Karpas-422 (cell line): ENCODE measurements at regions not wholly inside any gene's neighbourhood (a gene's known extent, or its start where the extent isn't known, plus 50 kb on each side); places are given as distances from the start of the nearest gene placed in this dataset.

Experiments used
- DNase-seq: peaks from one replicate; pipeline ENCODE4 v3.0.0-alpha.2; 2015
- H2AFZ ChIP-seq: fragments of 200-600 bp; sonication (generic); 2 replicates; pipeline ENCODE4 v1.6.1; 2014; ENCODE audit warnings: antibody characterized with exemption, low read length, mixed read lengths
- H3K27ac ChIP-seq: fragments of 200-600 bp; sonication (generic); 2 replicates; pipeline ENCODE4 v1.5.1; 2014; ENCODE audit warnings: mild to moderate bottlenecking, low read length, moderate library complexity
- H3K27me3 ChIP-seq: fragments of 200-600 bp; sonication (generic); 2 replicates; pipeline ENCODE4 v1.6.1; 2014; ENCODE audit warnings: low read length, mixed read lengths
- H3K36me3 ChIP-seq: fragments of 200-600 bp; sonication (generic); 2 replicates; pipeline ENCODE4 v1.6.1; 2014; ENCODE audit warnings: low read length, mixed read lengths; ENCODE audit not compliant: insufficient read depth
- H3K4me1 ChIP-seq: fragments of 200-600 bp; sonication (generic); 2 replicates; pipeline ENCODE4 v1.6.1; 2014; ENCODE audit warnings: mild to moderate bottlenecking, low read length, mixed read lengths
- H3K4me2 ChIP-seq: fragments of 200-600 bp; sonication (generic); 2 replicates; pipeline ENCODE4 v1.6.1; 2014; ENCODE audit warnings: low read length, low read depth, mild to moderate bottlenecking; ENCODE audit not compliant: poor library complexity, severe bottlenecking
- H3K4me3 ChIP-seq: fragments of 200-600 bp; sonication (generic); 2 replicates; pipeline ENCODE4 v1.5.1; 2014; ENCODE audit warnings: mild to moderate bottlenecking, antibody characterized with exemption, low read length, mixed read lengths
- H3K79me2 ChIP-seq: fragments of 200-600 bp; sonication (generic); 2 replicates; pipeline ENCODE4 v1.6.1; 2014; ENCODE audit warnings: mild to moderate bottlenecking, low read length, mixed read lengths
- H3K9ac ChIP-seq: fragments of 200-600 bp; sonication (generic); 2 replicates; pipeline ENCODE4 v1.6.0; 2014; ENCODE audit warnings: low read length
- H3K9me2 ChIP-seq: fragments of 200-600 bp; sonication (generic), shearing (Covaris generic); replicated peaks from 2 replicates; pipeline ENCODE4 v1.6.0; 2014; ENCODE audit warnings: mild to moderate bottlenecking, low read length, moderate library complexity; ENCODE audit not compliant: insufficient read depth
- H3K9me3 ChIP-seq: fragments of 300-700, 200-600 bp; sonication (generic); 2 replicates; pipeline ENCODE4 v1.6.1; 2014; ENCODE audit warnings: low read length, mixed read lengths
- H4K20me1 ChIP-seq: fragments of 200-600 bp; sonication (generic); 2 replicates; pipeline ENCODE4 v1.6.1; 2014; ENCODE audit warnings: mild to moderate bottlenecking, antibody characterized with exemption, low read length, low read depth; ENCODE audit not compliant: insufficient read depth

DNA sequence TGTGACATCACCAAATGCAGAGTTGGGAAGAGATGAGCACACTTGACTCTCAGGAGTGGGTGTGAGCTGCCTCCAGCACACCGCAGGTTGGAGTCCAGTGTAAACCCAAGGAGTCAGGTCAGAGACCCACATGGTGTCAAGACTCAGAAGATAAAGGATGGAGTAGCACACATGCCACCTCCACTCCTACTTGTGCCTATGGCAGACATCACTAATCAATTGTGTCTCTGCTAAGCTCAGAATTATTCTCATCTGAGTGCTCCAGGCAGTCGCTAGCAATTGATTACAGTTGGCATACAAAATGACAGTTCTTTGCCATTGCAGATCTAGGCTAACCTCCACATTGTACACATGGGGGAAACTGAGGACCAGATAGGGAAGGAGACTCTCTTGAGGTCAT, 187.1 kb downstream of the RPS24 start:
- H3K9ac ChIP-seq = no peak overlapping the region
- H3K4me1 ChIP-seq = peaks cover 2% of the 10 kb centered on the region
- H3K9me2 ChIP-seq = no peaks in the 10 kb centered on the region
- H3K9me3 ChIP-seq = no peaks in the 10 kb centered on the region
- DNase-seq = no peak
- no peak overlapping the region for H3K4me3 ChIP-seq
- no peaks in the 10 kb centered on the region for H3K27me3 ChIP-seq
- no peaks in the 10 kb centered on the region for H3K36me3 ChIP-seq
- no peak overlapping the region for H2AFZ ChIP-seq
- no peaks in the 10 kb centered on the region for H4K20me1 ChIP-seq
- H3K27ac ChIP-seq = no peak overlapping the region
- H3K4me2 ChIP-seq = no peak overlapping the region
- H3K79me2 ChIP-seq = no peaks in the 10 kb centered on the region

DNA sequence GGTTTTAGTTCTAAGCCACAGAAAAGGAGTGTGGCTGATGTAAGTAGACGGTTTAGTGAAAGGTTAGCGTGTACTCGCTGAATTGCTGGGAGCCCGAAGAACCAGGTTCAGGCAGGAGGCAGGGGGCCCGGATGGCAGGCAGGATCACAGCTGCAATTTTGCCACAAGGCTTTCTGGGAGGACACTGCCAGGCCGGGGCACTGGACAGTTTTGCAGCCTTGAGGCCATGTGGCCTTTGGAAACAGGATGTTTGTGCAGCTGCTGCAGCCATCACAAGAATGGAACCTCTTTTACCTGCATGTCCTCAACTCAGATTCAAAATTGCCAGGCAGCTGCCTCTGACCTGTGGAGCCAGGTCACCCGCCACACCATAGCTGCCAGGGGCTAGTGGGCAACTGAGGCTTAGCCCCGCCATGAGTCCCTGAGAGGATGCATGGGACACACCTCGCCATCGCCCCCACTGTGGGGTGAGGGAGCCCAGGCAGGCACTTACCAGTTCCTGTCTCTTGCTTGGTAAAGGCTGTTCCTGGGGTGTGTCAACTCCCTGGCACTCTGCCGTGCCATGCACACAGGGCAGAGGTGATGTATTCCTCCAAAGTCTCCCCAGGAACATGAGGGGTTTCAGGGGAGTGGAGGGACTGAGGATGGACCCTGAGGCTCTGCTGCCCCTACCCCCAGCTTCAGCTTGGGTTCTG, 188.6 kb downstream of the RPS24 start:
- H3K4me2 ChIP-seq = no peak overlapping the region
- H3K27me3 ChIP-seq = no peaks in the 10 kb centered on the region
- no peak overlapping the region for H3K9ac ChIP-seq
- no peaks in the 10 kb centered on the region for H3K79me2 ChIP-seq
- no peak overlapping the region for H3K4me3 ChIP-seq
- no peak overlapping the region for H2AFZ ChIP-seq
- no peaks in the 10 kb centered on the region for H4K20me1 ChIP-seq
- H3K4me1 ChIP-seq = no peaks in the 10 kb centered on the region
- H3K9me2 ChIP-seq = no peaks in the 10 kb centered on the region
- no peak for DNase-seq
- H3K27ac ChIP-seq = no peak overlapping the region
- H3K36me3 ChIP-seq = no peaks in the 10 kb centered on the region
- no peaks in the 10 kb centered on the region for H3K9me3 ChIP-seq

DNA sequence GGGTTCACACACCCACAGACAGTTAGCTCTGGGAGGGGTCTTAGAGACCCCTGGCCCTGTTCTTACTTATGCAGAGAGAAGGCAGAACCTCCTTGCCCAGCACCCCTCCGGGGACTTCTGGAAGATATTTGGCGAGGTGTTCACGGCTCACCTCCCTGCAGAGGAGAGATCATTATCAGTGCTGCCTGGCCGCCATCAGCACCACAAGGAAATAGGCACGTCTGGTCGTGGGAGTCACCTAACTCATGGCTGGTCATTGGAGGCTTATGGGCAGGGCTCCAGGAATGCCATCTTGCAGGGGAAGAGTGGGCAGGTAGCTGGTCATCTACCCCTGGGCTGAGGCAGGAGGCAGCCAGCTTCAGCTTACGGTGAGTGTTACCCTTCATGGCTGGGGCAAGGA, 189.4 kb downstream of the RPS24 start:
- H3K27ac ChIP-seq = no peak overlapping the region
- H3K36me3 ChIP-seq = no peaks in the 10 kb centered on the region
- H3K79me2 ChIP-seq = no peaks in the 10 kb centered on the region
- no peaks in the 10 kb centered on the region for H4K20me1 ChIP-seq
- H3K27me3 ChIP-seq = no peaks in the 10 kb centered on the region
- H3K9me2 ChIP-seq = no peaks in the 10 kb centered on the region
- no peaks in the 10 kb centered on the region for H3K4me1 ChIP-seq
- H2AFZ ChIP-seq = no peak overlapping the region
- H3K9ac ChIP-seq = no peak overlapping the region
- no peak for DNase-seq
- no peak overlapping the region for H3K4me2 ChIP-seq
- no peak overlapping the region for H3K4me3 ChIP-seq
- no peaks in the 10 kb centered on the region for H3K9me3 ChIP-seq

DNA sequence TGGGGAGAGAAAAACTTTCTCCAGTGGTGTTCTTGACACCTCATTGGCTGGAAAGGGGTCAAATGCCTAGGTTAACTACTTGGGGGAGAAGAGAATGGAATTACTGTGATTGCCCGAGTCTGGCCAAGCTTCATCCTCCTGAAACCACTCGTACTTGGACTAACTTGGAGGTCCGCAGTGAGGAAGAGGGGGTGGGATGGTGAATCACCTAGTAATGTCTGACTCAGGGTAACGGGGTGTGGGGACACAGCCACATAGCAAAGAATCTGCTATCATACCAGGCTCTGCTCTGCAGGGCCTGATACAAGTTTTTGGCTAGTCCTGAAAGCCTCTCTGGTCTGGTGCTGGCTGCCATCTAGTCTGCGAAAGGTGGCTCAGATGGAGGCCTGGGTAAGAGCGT, 190.9 kb downstream of the RPS24 start:
- Histone ChIP-seq H4K20me1 (no peaks in the 10 kb centered on the region), H3K4me3 (no peak overlapping the region), H3K79me2 (no peaks in the 10 kb centered on the region), H2AFZ (no peak overlapping the region), H3K9ac (no peak overlapping the region), H3K36me3 (no peaks in the 10 kb centered on the region), H3K27me3 (no peaks in the 10 kb centered on the region), H3K4me2 (no peak overlapping the region), H3K27ac (no peak overlapping the region), H3K4me1 (no peaks in the 10 kb centered on the region), H3K9me2 (no peaks in the 10 kb centered on the region), H3K9me3 (no peaks in the 10 kb centered on the region)
- no peak for DNase-seq

- no peaks in the 10 kb centered on the region for H3K9me3 ChIP-seq
- H3K9ac ChIP-seq = no peak overlapping the region
- no peaks in the 10 kb centered on the region for H3K4me1 ChIP-seq
- DNase-seq = no peak
- no peaks in the 10 kb centered on the region for H3K27me3 ChIP-seq
- H3K4me2 ChIP-seq = no peak overlapping the region
- H3K36me3 ChIP-seq = no peaks in the 10 kb centered on the region
- no peak overlapping the region for H3K4me3 ChIP-seq
- H3K9me2 ChIP-seq = no peaks in the 10 kb centered on the region
- H4K20me1 ChIP-seq = no peaks in the 10 kb centered on the region
- no peak overlapping the region for H2AFZ ChIP-seq
- no peaks in the 10 kb centered on the region for H3K79me2 ChIP-seq
- no peak overlapping the region for H3K27ac ChIP-seq
These were observed 191.9 kb downstream of the RPS24 start for GRCh38 chr10:78225594-78225993.

- no peaks in the 10 kb centered on the region for H3K9me2 ChIP-seq
- H3K79me2 ChIP-seq = no peaks in the 10 kb centered on the region
- no peak overlapping the region for H3K4me3 ChIP-seq
- H3K9ac ChIP-seq = no peak overlapping the region
- H3K4me1 ChIP-seq = no peaks in the 10 kb centered on the region
- H3K27ac ChIP-seq = no peak overlapping the region
- no peak for DNase-seq
- H3K27me3 ChIP-seq = no peaks in the 10 kb centered on the region
- no peaks in the 10 kb centered on the region for H3K36me3 ChIP-seq
- no peak overlapping the region for H2AFZ ChIP-seq
- no peaks in the 10 kb centered on the region for H4K20me1 ChIP-seq
- no peaks in the 10 kb centered on the region for H3K9me3 ChIP-seq
- H3K4me2 ChIP-seq = no peak overlapping the region
These were observed 195.8 kb downstream of the RPS24 start for GRCh38 chr10:78229489-78229888.

- Histone ChIP-seq H3K36me3 (no peaks in the 10 kb centered on the region), H4K20me1 (no peaks in the 10 kb centered on the region), H3K4me2 (no peak overlapping the region), H3K27ac (no peak overlapping the region), H2AFZ (no peak overlapping the region), H3K27me3 (no peaks in the 10 kb centered on the region), H3K9ac (no peak overlapping the region), H3K4me3 (no peak overlapping the region), H3K4me1 (no peaks in the 10 kb centered on the region), H3K79me2 (no peaks in the 10 kb centered on the region), H3K9me2 (no peaks in the 10 kb centered on the region), H3K9me3 (no peaks in the 10 kb centered on the region)
- no peak for DNase-seq
These were observed 196.4 kb downstream of the RPS24 start for GRCh38 chr10:78229950-78230675.

DNA sequence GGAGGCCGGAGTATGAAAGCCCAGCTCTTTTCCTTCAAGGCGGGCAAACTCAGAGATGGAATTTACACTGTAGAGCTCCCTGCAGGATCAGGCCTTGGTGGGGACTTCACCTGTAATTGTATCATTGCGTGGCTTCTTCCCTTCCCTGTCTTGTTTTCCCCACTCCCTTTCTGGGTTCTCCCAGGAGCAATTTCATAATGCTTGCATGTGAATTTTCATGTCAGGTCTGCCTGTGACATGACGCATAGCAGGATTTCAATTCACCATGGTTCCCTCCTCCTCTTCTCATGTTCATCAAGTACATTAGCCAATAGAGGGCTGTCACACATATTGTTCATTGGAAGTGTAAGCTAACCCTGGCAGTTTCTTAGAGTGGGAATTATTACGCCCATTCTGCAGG, 197.7 kb downstream of the RPS24 start:
- Histone ChIP-seq H3K27ac (no peak overlapping the region), H3K9ac (no peak overlapping the region), H3K4me1 (no peaks in the 10 kb centered on the region), H3K27me3 (no peaks in the 10 kb centered on the region), H3K79me2 (no peaks in the 10 kb centered on the region), H3K4me2 (no peak overlapping the region), H3K36me3 (no peaks in the 10 kb centered on the region), H2AFZ (no peak overlapping the region), H3K9me2 (no peaks in the 10 kb centered on the region), H4K20me1 (no peaks in the 10 kb centered on the region), H3K4me3 (no peak overlapping the region), H3K9me3 (no peaks in the 10 kb centered on the region)
- no peak for DNase-seq
